HG02973 (cell line): ENCODE measurements at regions not wholly inside any gene's neighbourhood (a gene's known extent, or its start where the extent isn't known, plus 50 kb on each side); places are given as distances from the start of the nearest gene placed in this dataset.
"Not testable (repeated sequence)": the region's sequence is repeated elsewhere in the genome, so short reads cannot be mapped to it uniquely, and the experiment has no call there.

Experiments used
- ATAC-seq: cut with Tn5 transposase; IDR thresholded peaks from one replicate; pipeline ENCODE4 v1.9.1; 2021; ENCODE audit warnings: moderate library complexity; ENCODE audit not compliant: unreplicated experiment

DNA sequence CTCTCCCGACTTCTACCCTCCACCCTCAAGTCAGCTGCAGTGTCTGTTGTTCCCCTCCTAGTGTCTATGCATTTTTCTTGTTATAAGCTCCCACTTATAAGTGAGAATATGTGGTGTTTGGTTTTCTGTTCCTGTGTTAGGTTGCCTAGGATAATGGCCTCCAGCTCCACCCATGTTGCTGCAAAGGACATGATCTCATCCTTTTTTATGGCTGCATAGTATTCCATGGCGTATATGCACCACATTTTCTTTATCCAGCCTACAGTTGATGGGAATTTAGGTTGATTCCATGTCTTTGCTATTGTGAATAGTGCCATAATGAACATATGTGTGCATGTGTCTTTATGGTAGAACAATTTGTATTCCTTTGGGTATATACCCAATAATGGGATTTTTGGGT lies 80.7 kb downstream of the SPTSSA start:
- ATAC-seq: not testable (repeated sequence)

DNA sequence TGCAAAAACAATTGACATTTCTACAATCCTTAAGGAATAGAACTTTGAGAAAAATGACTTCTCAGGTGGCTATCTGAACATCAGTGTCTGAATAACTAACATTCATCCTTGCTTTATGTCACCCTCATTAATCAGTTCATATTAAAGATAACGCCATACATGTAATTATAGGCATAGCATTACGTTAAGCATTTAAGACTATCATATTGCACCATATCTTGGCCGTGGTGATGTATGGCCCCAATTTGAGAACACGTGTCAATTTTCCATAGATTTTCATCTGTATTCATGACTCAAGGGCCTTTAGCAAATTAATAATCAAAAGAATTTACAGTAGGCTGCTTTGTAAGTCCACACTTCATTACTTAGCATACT lies 81.6 kb downstream of the SPTSSA start:
- no peak for ATAC-seq

DNA sequence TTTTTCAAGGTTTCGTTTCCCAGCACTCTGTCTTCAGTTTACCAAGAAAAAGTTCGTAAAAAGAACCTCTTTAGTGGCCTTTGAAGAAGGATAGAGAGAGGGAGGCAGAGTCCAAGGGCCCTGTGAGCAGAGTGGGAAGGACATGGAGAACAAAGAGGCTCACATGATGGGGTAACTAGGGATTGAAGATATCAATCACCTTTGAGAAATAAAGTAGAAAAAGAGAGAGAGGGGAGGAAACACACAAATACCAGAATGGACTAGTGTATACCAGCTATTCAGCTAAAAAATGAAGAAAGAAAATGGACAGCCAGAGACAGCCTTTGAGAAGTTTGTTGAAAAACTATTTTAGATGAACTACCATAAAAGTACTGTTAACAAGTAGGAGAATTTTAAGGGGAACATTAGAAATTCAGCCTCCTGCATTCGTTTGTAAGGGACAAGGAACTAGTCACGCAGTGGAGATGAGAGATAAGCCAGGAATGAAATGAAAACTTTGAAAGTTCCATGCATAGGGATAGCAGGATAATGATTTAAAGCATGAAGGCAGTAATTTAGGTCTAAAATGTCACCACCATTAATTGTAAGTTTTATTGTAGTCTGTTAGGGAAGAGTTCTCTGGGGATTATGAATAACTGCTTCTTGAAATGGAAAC lies 82.1 kb downstream of the SPTSSA start:
- ATAC-seq: no peak

DNA sequence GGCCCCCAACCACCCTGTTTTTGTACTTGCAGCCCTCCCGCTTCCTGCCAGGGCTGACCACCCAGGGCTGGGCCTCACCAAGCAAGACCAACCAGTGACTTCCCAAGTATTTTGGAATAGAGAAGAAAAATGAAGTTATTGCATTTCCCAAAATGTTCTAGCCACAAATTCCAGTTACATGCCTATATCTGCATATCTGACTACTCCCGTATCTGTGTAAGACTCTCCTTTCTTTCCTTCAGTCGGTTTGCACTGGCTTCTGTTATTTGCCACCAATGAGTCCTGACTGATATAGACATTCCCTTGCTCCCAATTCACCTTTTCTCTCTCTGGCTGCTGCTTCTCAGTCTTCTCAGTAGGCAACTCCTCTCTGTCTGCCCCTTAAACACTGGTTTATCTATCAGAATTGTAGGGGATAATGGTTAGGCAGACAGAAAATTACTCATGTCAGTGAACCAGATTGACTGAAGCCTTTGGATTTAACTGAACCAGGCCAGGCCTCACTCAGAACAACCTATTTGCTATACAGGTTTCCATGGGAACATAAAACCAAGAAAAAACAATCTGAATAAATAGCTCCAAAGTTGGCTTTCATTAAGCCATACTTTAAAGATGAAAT lies 85.3 kb downstream of the SPTSSA start:
- no peak for ATAC-seq

DNA sequence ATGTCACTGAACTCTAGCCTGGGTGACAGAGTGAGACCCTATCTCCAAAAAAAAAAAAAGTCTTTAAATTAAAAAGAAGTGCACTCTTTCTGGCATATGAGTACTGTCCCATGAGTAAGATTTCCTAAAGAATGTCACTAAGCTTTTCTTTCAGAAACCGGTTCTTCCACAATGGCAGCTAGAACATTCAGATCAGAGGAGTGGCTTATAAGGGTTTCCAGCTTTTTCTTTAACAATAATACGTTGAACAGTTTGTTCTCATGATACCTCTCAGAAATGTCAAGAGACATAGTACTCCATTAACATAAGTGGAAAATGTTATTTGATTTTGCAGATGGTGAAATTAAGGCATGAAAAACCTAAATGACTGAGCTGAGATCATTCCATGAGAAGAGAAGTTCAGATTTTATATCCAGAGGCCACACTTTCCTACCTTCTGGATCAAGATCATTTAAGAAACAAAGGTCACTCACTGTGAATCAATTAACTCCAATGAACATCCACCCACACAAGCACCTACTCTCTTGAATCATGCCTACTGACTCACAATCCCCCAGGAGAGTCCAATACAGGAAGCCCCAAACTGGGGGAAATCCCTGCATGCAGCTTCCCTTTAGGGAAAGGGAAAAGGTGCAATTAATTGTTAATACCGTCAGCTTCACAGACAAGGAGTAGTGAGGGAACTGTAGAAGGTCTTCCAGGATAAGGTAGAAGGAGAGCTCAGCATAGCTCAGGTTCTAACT lies 86.9 kb downstream of the SPTSSA start:
- no peak for ATAC-seq

DNA sequence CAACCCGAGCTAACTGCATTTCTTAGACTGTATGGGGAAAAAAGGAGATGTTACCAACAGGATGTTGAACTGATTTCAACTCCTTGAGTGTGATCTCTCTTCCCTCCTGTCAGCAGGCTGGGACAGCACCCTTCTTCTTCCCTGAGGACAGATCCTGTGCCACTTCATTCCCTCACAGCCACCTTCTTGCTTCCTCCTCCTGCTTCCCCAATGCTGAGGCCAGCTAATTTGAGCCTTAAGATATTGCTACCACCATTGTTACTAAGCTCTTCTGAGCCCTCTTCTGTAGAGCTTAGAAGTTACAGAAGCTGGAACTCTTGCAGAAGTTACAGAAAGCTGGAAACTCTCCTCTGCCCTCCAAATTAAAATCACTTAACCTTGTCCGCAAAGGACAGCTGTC lies 88.8 kb downstream of the SPTSSA start:
- ATAC-seq: no peak

DNA sequence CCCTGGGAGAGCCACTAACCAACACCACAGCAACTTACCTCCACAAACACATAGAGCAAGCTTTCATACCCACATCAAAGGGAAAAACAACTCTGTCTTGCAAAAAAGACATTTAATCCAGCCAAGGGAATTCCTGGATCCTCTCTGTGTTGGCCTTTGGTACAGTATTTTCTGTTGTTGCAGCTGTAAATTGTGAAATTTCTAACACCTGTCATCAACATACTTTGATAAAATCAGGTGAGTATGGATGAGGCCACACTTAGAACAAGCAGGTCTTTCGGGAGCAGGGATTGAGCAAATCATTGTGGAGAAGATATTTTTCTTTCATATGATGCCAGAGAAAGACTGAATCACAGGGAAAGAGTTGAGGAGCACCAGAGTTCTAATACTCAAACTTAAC lies 89.3 kb downstream of the SPTSSA start:
- no peak for ATAC-seq

DNA sequence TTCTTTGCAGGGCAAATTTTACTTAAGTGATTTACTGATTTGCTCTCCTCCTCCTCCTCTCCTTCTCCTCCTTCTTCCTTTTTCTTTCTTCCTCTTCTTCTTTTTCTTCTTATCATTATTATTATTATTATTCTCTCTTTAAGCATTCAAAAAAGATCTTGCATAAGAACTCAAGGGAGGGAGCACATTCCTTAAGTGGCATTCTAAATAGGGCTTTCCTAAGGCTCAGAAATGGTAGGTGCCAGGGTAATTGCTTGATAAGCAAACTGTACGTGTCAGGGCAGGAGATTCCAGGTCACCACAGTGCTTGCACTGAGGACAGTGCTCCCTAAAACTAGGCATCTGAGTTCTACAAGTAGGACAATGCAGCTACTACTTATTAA lies 92.4 kb downstream of the SPTSSA start:
- ATAC-seq: no peak

DNA sequence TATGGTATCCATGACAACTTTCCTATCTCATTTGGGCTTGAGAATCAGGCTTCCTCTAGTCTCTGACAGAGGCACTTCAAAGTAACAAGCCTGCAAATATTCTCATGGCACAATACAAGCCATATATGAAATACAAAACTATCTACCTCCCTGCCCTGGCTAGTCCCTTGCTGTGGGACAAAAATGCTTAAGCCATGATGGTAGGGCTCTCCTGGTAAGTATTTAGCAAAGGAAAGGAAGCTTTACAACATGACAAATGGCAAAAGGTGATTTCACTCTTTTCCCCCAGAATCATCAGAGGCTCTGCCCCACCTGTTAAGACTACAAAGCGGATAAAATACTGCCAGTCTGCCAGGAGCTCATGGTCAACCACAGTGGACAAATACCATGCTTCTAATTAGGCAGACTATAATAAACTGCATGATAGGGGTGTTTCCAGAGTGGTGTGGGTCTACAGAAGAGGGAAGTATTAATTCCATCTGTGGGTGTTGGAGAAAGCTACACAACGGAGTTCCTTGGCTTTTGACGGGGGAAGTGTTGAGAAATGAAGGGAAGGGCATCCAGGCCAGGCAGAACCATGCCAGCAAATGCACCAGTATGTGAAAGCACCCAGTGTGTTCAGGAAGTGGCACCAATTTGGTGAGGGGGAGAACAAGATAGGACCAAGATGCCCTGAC lies 92.9 kb downstream of the SPTSSA start:
- no peak for ATAC-seq

DNA sequence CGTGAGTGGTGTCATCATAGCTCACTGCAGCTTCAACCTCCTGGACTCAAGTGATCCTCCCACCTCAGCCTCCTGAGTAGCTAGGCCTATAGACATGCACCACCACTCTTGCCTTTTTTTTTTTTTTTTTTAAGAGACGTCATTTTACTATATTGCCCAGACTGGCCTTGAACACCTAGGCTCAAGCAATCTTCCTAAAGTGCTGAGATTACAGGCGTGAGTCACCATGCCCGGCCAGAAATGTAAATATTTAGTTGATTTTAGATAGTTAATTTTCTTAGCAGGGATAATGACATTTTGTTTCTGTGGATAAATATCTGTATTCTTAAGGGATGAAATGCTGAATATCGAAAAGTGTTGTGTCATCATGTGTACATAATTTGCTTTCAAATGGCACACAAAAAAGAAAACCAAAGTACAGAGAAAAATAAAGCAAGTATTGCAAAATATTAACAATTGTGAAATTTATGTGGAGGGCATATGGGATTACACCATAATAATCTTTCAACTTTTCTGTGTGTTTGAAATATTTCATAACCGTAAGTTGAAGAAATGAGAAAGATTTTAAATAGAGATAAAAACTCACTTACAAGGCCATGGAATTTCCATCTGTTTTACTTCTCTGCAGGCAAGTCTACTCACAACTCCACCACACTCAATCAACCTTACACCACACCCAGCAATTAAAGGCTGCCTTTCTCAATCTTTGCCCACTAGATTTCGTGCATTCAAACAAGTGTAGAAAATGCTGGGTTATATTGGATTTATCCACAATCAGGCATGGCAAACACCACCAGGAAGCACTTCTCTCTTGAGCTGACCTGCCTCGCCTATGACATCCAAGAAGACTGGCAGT lies 93.7 kb downstream of the SPTSSA start:
- no peak for ATAC-seq

DNA sequence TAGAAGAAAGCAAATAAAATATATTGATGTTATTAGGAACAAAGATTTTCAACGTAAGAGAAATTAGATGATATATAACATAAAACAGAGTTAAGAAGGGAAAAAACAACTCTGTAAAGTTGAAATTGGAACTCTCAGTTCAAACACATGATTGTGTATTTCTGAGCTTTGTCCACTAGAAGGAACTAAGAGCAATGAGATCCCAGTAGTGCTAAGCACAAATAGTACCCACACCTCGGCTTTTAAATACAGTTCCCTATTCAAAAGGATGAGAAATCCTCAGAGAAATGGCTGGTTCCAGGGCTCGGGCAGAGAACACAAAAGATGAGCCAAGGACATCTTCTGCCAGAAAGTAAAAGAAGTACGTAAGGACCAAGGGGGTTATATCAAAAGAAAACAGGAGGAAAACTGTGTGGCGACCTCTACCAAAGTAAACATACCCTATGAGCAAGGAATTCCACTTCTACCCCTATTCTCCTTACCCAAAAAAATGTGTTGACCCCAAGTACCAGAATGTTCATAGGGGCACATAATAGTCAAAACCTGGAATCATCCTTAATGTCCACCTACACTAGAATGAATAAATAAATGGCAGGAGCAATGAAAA lies 96.6 kb downstream of the SPTSSA start:
- no peak for ATAC-seq

DNA sequence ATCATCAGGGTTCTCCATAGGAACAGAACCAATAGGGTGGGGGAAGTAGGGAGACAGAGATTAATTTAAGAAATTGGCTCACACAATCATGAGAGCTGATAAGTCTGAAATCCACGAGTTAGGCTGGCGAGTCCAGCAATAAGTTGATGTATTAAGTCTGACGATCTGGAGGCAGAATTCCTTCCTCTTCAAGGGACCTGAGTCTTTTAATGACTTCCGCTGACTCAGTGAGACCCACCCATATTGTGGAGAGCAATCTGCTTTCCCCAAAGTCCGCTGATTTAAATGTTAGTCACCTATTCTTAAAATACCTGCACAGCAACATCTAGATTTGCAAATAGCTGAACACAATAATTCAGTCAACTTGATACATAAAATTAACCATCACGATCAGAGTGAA lies 97.8 kb downstream of the SPTSSA start:
- ATAC-seq: no peak

DNA sequence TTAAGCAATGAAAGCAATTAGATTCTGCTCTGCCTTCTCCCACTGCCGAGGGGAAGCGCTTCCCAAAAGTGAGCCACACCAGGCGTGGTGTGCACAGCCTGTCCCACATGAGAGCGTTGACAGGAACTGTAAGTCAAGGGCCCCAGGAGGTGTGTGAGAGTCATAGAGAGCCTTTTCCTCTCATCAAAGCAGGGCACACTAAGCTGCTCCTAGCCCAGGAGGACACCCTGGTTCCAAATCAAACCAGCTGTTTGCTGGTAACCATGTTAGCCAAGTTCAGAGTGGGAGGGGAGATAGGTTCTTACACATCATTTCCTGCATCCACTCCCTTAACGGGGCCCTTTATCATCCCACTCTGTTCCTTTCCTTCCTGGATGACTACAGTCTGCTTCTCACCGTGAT lies 98.3 kb downstream of the SPTSSA start:
- no peak for ATAC-seq

DNA sequence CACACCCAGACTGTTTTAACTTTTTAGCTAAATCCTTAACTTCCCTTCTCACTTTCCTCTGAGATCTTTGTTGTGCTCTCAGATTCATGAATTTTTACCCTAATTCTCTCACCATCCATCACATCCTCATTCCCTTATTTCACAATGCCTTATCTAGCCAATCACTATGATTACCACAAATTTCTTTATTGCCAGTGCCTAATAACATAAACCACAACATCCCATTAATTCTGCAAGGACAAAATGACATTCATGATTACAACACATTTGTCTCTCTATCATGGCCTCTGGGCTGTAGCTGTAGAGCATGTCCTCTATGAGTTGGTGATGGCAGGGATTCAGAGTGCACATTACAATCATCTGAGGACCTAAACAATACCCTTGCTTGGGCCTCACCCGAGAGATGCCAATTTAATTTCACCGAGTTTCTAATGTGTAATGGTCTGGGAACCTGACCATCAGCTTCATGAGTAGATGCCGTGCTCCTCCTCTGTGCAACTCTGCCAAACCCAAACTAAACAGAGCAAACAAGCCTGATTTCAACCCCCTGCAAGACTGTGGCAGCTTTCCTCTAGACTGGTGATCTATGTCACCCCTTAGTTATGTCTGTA lies 99.3 kb downstream of the SPTSSA start:
- ATAC-seq: no peak

DNA sequence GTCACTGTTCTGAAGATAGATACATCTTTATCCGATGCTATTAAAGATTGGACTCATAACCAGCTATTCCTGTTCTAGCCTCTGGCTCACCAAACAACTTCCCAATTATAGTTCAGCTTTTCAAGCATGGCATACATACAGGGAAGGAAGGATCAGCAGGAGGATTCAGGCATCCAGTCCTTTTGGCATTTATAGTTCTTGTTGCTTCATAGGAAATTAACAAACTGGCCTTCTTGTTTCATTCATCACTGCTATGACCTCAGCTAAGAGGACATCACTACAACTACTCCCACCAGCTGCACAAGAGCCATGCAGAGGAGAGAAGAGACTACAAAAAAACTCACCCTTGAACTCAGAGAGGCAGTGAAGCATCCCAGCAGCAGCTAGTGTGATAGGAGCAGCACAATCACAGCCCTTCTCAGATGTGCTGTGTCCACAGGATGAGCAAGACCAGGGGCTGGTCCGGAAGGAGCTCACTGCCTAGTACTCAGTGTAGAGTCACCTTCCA lies 100.5 kb downstream of the SPTSSA start:
- ATAC-seq: no peak

DNA sequence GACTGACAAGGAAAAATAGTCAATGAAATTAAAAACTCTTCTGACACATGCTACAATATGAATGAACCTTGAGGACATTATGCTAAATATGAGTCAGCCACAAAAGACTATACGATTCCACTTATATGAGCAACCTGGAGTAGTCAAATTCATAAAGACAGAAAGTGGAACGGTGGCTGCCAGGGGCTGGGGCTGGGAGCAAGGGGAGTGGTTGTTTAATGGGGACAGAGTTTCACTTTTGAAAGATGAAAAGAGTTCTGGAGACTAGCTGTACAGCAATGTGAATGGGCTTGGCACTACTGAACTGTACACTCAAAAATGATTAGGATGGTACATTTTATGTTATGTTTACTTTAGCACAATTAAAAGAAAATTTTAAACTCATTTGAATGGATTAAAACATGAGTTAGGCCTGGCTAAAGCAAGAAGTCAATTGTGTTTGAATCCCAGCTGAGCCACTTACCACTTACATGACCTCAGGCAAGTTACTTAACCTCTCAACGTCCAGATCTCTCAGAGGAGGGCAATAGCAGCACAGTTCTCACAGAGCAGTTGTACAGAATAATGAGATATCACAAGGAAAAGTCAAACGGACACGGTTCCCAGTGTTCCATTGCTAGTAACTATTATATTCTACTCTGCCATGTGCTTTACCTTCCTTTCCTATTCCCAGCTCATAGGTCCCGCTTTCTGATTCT lies 102.5 kb downstream of the SPTSSA start:
- no peak for ATAC-seq

DNA sequence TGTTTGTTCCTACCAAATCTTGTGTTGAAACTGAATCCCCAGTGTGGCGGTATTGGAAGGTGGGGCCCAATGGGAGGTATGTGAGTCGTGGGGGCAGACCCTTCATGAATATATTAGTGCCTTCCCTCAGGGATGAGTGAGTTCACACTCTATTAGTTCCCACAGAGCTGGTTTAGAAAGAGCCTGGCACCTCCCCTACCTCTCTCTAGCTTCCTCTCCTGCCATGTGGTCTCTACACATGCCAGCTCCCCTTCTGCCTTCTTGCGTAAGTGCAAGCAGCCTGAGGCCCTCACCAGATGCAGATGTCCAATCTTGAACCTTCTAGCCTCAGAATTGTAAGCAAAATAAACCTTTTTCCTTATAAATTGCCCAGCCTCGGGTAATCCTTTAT lies 105.8 kb downstream of the SPTSSA start:
- ATAC-seq: no peak

DNA sequence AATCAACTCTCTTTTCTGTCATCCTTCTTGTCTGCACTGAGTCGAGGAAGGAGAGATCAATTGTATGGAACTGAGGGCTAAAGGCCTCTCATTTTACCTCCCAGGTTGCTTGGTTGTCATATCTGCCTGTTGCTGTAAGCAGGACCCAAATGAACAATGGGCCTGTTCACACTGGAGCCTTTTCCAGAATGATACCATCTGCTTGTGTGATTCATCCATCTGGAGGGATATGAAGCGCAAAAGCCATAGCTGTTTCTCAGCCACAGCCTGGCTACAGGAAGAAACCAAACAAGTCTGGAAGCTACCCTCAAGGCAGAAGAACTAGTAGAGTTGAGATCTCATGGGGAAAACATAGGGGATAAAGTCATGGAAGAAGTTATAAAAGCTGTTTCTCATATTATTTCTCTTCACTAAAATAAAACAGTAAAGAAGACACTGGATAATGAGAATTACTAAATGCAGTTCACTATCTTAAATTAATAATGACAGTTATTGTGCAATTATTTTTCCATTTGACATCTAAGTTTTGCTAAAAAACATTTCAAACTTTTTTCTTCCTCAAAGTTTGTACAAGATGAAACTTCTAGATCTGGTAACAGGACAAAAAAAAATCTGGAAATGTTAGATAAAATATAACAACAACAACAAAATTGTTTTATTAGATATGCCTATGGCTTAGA lies 106.3 kb downstream of the SPTSSA start:
- ATAC-seq: no peak

DNA sequence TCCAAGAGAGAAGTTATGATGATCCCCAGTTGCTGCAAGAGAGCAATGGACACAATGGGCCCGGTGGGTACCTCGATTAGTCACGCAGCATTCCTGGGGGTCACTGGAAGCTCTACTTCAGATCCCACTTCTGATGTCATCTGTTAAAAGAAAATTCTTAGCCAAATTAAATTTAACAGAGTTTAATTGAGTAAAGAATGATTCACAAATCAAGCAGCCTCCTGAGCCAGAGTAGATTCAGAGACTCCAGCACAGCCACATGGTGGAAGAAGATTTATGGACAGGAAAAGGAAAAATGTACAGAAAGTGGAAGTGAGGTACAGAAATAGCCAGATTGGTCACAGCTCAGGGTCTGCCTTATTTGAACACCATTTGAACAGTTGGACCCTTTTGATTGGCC lies 107.5 kb downstream of the SPTSSA start:
- ATAC-seq: no peak
